ENCODE measurements at regions not wholly inside any gene's neighbourhood (a gene's known extent, or its start where the extent isn't known, plus 50 kb on each side); places are given as distances from the start of the nearest gene placed in this dataset.

DNA sequence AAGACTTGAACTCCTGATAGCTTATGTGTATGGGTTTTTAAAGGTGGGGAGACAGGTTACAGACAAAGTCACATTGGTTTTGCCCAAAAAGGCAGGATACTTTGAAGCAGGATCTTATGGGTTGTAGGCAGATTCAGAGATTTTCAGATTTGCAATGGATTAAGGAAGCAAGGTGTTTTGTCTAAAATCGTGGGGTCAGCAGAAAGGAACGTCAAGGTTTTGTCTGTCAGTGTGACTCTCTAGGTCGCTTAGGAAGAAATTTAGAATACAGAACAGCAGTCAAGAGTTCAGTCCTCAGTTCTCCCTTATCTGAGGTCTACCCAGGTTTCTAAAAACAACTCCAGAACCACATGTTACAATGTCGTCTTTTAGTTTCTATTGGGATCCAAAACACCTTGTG, 361.0 kb downstream of the SQOR start:
- Histone ChIP-seq H3K9me3 (ENCODE audit: control insufficient read depth, insufficient read depth, low read length) (peaks cover 5% of the 10 kb centered on the region), H3K36me3 (ENCODE audit: control insufficient read depth, insufficient read depth, low read length) (no peaks in the 10 kb centered on the region), H2AFZ (replicated peaks; ENCODE audit: low read length, poor library complexity) (no peak overlapping the region), H3K9me1 (ENCODE audit: insufficient read depth, low read length) (no peaks in the 10 kb centered on the region), H2BK120ac (ENCODE audit: low read depth, low read length) (no peak overlapping the region), H3K18ac (ENCODE audit: low read depth, low read length) (no peak overlapping the region), H3K14ac (replicated peaks; ENCODE audit: low read depth, low read length) (no peak overlapping the region), H4K5ac (ENCODE audit: low read depth, low read length) (no peak overlapping the region), H2BK5ac (ENCODE audit: low read depth, low read length, poor library complexity, severe bottlenecking) (no peak overlapping the region), H2BK15ac (ENCODE audit: low read depth, low read length) (no peak overlapping the region), H3K27ac (ENCODE audit: insufficient read depth, low read length) (no peak overlapping the region), H2AK9ac (replicated peaks; ENCODE audit: low read depth, low read length, poor library complexity) (no peak overlapping the region), H4K8ac (ENCODE audit: low read depth in 2 of 2, low read length in 2 of 2) (no peak overlapping the region), H3K4me2 (ENCODE audit: low read depth, low read length) (no peak overlapping the region), H3K4me1 (ENCODE audit: control insufficient read depth, insufficient read depth, low read length) (no peaks in the 10 kb centered on the region), H3K9ac (ENCODE audit: low read depth, low read length) (no peak overlapping the region), H2BK20ac (ENCODE audit: low read depth, low read length) (no peak overlapping the region), H3K56ac (ENCODE audit: extremely low read depth, insufficient read depth, low read length) (no peak overlapping the region), H3K4ac (ENCODE audit: low read depth, low read length) (no peak overlapping the region), H4K20me1 (ENCODE audit: insufficient read depth, low read length) (no peaks in the 10 kb centered on the region), H3K27me3 (ENCODE audit: control insufficient read depth, insufficient read depth, low read length) (no peaks in the 10 kb centered on the region), H3K23ac (ENCODE audit: low read depth, low read length) (no peak overlapping the region), H3K79me1 (ENCODE audit: low read depth in 1 of 2, low read length in 2 of 2) (no peaks in the 10 kb centered on the region), H2AK5ac (ENCODE audit: low read depth, low read length) (no peak overlapping the region), H3K4me3 (ENCODE audit: insufficient read depth, low read depth, low read length) (no peak overlapping the region), H4K91ac (ENCODE audit: insufficient read depth, low read depth, low read length) (no peak overlapping the region)
- ChIA-PET POLR2A (ENCODE audit: unreplicated experiment) (no interaction called here), CTCF (no interaction called here)
- no CpG with 5 or more reads among the region's 4 CpGs for WGBS, 2 experiments (ENCODE audit: extremely low coverage in 2 of 2, insufficient read length in 1 of 2)
- dilution Hi-C loops (cut with HindIII; ENCODE audit: low sequenced_read_pairs, unreplicated experiment), result no loop called here
- TF ChIP-seq NFE2L2 (IDR thresholded peaks at IDR 0.05; ENCODE audit: low read depth, low read length) (no peak), FOS (IDR thresholded peaks at IDR 0.05; ENCODE audit: low read depth, low read length) (no peak), MAFK (IDR thresholded peaks at IDR 0.05; ENCODE audit: low read depth, low read length) (peak; percentile 20; the same call in 1 of the 2 replicates)
- intact Hi-C loops (cut with micrococcal nuclease), result no loop called here
- no peak for DNase-seq
- ATAC-seq (ENCODE audit: low read depth), result no peak
- BruUV-seq (replicated peaks), result no TSS peak
- in situ Hi-C loops (cut with MboI; ENCODE audit: low sequenced_read_pairs), result no loop called here

All from IMR-90 (cell line).